CD4-positive, alpha-beta T cell (primary cell): ENCODE measurements at regions not wholly inside any gene's neighbourhood (a gene's known extent, or its start where the extent isn't known, plus 50 kb on each side); places are given as distances from the start of the nearest gene placed in this dataset.
"Not testable (repeated sequence)": the region's sequence is repeated elsewhere in the genome, so short reads cannot be mapped to it uniquely, and the experiment has no call there.

Experiments
- ATAC-seq: fragments of 200-7000 bp; cut with Tn5 transposase; one replicate; pipeline ENCODE4 v1.10.0; 2022; ENCODE audit warnings: mild to moderate bottlenecking; ENCODE audit not compliant: poor library complexity
- CTCF ChIA-PET: fragments of 350-600 bp; sonication (Branson Sonifier 250); formaldehyde crosslinking; loops from one replicate; lab custom pipeline; 2021; ENCODE audit warnings: antibody characterized with exemption, inconsistent platforms; lab: Charles Lee
- POLR2A ChIA-PET: fragments of 350-600 bp; sonication (Branson Sonifier 250); formaldehyde crosslinking; loops from one replicate; lab custom pipeline; 2021; ENCODE audit warnings: antibody characterized with exemption, inconsistent platforms; lab: Charles Lee
- DNase-seq, 14 experiments: peaks; one replicate each; pipeline ENCODE4 v3.0.0-alpha.2; 2013 to 2020; ENCODE audit warnings: mixed read lengths in 2 of 14
- H3K27ac ChIP-seq, 2 donors: one replicate each; pipeline versions ENCODE4 v1.5.1 to v1.7.0; 2013; ENCODE audit warnings: low read length in 2 of 2, low read depth in 1 of 2, mild to moderate bottlenecking in 1 of 2
- H3K27me3 ChIP-seq, 2 experiments: 1 replicate in 1 of 2; 2 replicates in 1 of 2; pipeline versions ENCODE4 v1.6.1 to v1.7.0; 2013; ENCODE audit warnings: low read length in 2 of 2, control low read depth in 1 of 2, mild to moderate bottlenecking in 1 of 2, moderate library complexity in 1 of 2; ENCODE audit not compliant: insufficient read depth in 2 of 2, control insufficient read depth in 1 of 2
- H3K36me3 ChIP-seq: one replicate; pipeline ENCODE4 v1.6.1; 2013; ENCODE audit warnings: low read length, control low read depth; ENCODE audit not compliant: insufficient read depth
- H3K4me1 ChIP-seq: one replicate; pipeline ENCODE4 v1.6.1; 2013; ENCODE audit warnings: low read length, control low read depth; ENCODE audit not compliant: insufficient read depth
- H3K4me3 ChIP-seq: one replicate; pipeline ENCODE4 v1.5.1; 2013; ENCODE audit warnings: mild to moderate bottlenecking, low read length, moderate library complexity
- H3K9me3 ChIP-seq, 2 experiments: 1 replicate in 1 of 2; 2 replicates in 1 of 2; pipeline versions ENCODE4 v1.6.1 to v1.7.0; 2013; ENCODE audit warnings: low read length in 2 of 2, mild to moderate bottlenecking in 2 of 2, control low read depth in 1 of 2, moderate library complexity in 1 of 2; ENCODE audit not compliant: control insufficient read depth in 1 of 2, insufficient read depth in 1 of 2
- H3K27ac Mint-ChIP-seq: one replicate; pipeline ENCODE4 v1.8.0; 2020; ENCODE audit warnings: mixed read lengths
- H3K27me3 Mint-ChIP-seq: one replicate; pipeline ENCODE4 v1.8.0; 2021; ENCODE audit warnings: mixed read lengths
- H3K36me3 Mint-ChIP-seq: one replicate; pipeline ENCODE4 v1.8.0; 2021; ENCODE audit warnings: low read depth, mixed read lengths
- H3K4me1 Mint-ChIP-seq: one replicate; pipeline ENCODE4 v1.8.0; 2021; ENCODE audit warnings: low read depth, mixed read lengths
- H3K4me3 Mint-ChIP-seq: one replicate; pipeline ENCODE4 v1.8.0; 2020; ENCODE audit warnings: mild to moderate bottlenecking, mixed read lengths
- H3K9me3 Mint-ChIP-seq: one replicate; pipeline ENCODE4 v1.8.0; 2020; ENCODE audit warnings: mixed read lengths
- intact Hi-C, 2 experiments: fragments of 100-400 bp; cut with DNase I in 1 of 2; cut with micrococcal nuclease in 1 of 2; formaldehyde crosslinking; loops; one replicate each; pipeline versions ENCODE4 v1.15.1 to v1.9.0; 2023 to 2025; cut with DNase I, micrococcal nuclease
- TF ChIP-seq, protein P1 (sequence below): fragments of 200-600 bp; IDR thresholded peaks from one replicate; pipeline ENCODE4 v1.8.0; 2022; ENCODE audit warnings: antibody characterized with exemption, mild to moderate bottlenecking

DNA sequence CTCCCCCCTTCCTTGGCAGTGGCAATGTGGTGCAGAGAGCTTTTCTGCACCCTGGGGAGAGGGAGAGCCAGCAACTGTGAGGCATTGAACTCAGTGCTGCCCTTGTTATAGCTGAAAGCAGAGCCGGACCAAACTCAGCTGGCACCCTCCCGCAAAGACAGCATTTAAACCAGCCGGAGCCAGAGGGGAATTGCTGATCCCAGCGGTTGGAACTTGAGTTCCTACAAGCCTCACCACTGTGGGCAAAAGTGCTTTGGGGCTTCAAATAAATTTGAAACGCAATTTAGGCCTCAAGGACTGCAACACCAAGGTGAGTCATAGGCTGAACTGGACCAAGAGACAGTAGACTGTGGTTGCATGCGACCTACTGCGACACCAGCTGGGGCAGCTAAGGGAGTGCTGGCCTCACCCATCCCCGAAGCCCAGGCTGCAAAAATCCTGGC, 207.6 kb upstream of the CDKN2B start:
- H3K27ac Mint-ChIP-seq: no peak overlapping the region
- Histone ChIP-seq H3K27me3 (no peaks in the 10 kb centered on the region), H3K9me3 (no peaks in the 10 kb centered on the region), H3K36me3 (no peaks in the 10 kb centered on the region), H3K27ac (no peak overlapping the region), H3K4me3 (no peak overlapping the region), H3K4me1 (no peaks in the 10 kb centered on the region)
- intact Hi-C loops: no loop called here
- H3K9me3 Mint-ChIP-seq: peaks cover 2% of the 10 kb centered on the region
- TF ChIP-seq, protein P1, sequence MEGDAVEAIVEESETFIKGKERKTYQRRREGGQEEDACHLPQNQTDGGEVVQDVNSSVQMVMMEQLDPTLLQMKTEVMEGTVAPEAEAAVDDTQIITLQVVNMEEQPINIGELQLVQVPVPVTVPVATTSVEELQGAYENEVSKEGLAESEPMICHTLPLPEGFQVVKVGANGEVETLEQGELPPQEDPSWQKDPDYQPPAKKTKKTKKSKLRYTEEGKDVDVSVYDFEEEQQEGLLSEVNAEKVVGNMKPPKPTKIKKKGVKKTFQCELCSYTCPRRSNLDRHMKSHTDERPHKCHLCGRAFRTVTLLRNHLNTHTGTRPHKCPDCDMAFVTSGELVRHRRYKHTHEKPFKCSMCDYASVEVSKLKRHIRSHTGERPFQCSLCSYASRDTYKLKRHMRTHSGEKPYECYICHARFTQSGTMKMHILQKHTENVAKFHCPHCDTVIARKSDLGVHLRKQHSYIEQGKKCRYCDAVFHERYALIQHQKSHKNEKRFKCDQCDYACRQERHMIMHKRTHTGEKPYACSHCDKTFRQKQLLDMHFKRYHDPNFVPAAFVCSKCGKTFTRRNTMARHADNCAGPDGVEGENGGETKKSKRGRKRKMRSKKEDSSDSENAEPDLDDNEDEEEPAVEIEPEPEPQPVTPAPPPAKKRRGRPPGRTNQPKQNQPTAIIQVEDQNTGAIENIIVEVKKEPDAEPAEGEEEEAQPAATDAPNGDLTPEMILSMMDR: no peak
- H3K36me3 Mint-ChIP-seq: no peaks in the 10 kb centered on the region
- DNase-seq (no peak), ATAC-seq (no peak)
- ChIA-PET POLR2A (no interaction called here), CTCF (interaction anchor here (1.2 kb wide), 1 partner anchor 10 kb away, joined by 3 read pairs; no protein-coding TSS in a partner anchor)
- no peaks in the 10 kb centered on the region for H3K27me3 Mint-ChIP-seq
- no peaks in the 10 kb centered on the region for H3K4me1 Mint-ChIP-seq
- H3K4me3 Mint-ChIP-seq: no peak overlapping the region

GRCh38 chr9:22217254-22217653, 208.1 kb upstream of the CDKN2B start:
- no peak overlapping the region for H3K4me3 Mint-ChIP-seq
- no peak overlapping the region for H3K27ac ChIP-seq
- peaks cover 2% of the 10 kb centered on the region for H3K9me3 Mint-ChIP-seq

DNA sequence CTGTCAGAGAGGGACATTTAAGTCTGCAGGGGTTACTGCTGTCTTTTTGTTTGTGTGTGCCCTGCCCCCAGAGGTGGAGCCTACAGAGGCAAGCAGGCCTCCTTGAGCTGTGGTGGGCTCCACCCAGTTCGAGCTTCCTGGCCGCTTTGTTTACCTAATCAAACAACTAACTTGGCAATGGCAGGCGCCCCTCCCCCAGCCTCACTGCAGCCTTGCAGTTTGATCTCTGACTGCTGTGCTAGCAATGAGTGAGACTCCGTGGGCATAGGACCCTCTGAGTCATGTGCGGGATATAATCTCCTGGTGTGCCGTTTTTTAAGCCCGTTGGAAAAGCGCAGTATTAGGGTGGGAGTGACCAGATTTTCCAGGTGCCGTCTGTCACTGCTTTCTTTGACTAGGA, 216.8 kb upstream of the CDKN2B start:
- CTCF ChIA-PET, H3K4me3 ChIP-seq, H3K27me3 ChIP-seq, ATAC-seq, H3K4me1 ChIP-seq, intact Hi-C loops, POLR2A ChIA-PET, H3K27me3 Mint-ChIP-seq, H3K36me3 ChIP-seq, H3K4me1 Mint-ChIP-seq, H3K4me3 Mint-ChIP-seq, DNase-seq, H3K27ac Mint-ChIP-seq, H3K36me3 Mint-ChIP-seq, H3K27ac ChIP-seq, H3K9me3 Mint-ChIP-seq: not testable (repeated sequence)
- H3K9me3 ChIP-seq: peaks cover 0 to 14% of the 10 kb centered on the region in 2 experiments

More at GRCh38 chr9:22217254-22217653, 208.1 kb upstream of the CDKN2B start:
- ChIA-PET CTCF (interaction anchor here (1.2 kb wide), 1 partner anchor 11 kb away, joined by 3 read pairs; no protein-coding TSS in a partner anchor), POLR2A (no interaction called here)
- Histone ChIP-seq H3K4me3 (no peak overlapping the region), H3K9me3 (no peaks in the 10 kb centered on the region), H3K4me1 (no peaks in the 10 kb centered on the region), H3K36me3 (no peaks in the 10 kb centered on the region), H3K27me3 (no peaks in the 10 kb centered on the region)
- no peak overlapping the region for H3K27ac Mint-ChIP-seq
- no peaks in the 10 kb centered on the region for H3K4me1 Mint-ChIP-seq
- H3K36me3 Mint-ChIP-seq: no peaks in the 10 kb centered on the region
- no peaks in the 10 kb centered on the region for H3K27me3 Mint-ChIP-seq
- ATAC-seq (no peak), DNase-seq (no peak)
- TF ChIP-seq, protein P1: no peak
- intact Hi-C loops: no loop called here

DNA sequence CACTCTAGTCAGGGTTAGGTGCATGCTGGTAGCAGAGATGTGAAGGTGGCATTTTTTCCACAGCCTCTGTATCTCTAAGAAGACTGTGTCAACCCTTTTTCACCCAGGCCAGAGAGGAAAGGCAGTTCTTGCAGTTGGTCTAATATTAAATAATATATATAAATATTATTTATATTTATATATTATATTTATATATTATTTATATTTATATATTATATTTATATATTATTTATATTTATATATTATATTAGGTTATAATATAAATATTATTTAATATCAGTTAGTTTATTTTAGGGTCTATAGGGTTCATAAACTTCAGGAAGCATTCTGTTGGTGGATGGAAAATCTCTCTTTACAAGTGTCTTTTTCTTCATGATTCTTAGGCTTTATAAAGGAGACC, 218.6 kb upstream of the DMRTA1 start:
- TF ChIP-seq, protein P1: no peak
- peaks cover 0 to 15% of the 10 kb centered on the region in 2 experiments for H3K9me3 ChIP-seq
- H3K27me3 ChIP-seq: no peaks in the 10 kb centered on the region
- Mint-ChIP-seq H3K36me3 (no peaks in the 10 kb centered on the region), H3K4me1 (no peaks in the 10 kb centered on the region), H3K27ac (no peak overlapping the region), H3K4me3 (no peak overlapping the region), H3K9me3 (peaks cover 5% of the 10 kb centered on the region), H3K27me3 (peaks cover 6% of the 10 kb centered on the region)
- intact Hi-C loops: no loop called here
- no peak for ATAC-seq
- no peaks in the 10 kb centered on the region for H3K36me3 ChIP-seq
- H3K27ac ChIP-seq: no peak overlapping the region
- H3K4me3 ChIP-seq: no peak overlapping the region
- no peak for DNase-seq
- CTCF ChIA-PET: no interaction called here
- H3K4me1 ChIP-seq: no peaks in the 10 kb centered on the region
- POLR2A ChIA-PET: no interaction called here
